Tibial nerve (tissue), 3 donors: ENCODE measurements at regions not wholly inside any gene's neighbourhood (a gene's known extent, or its start where the extent isn't known, plus 50 kb on each side); places are given as distances from the start of the nearest gene placed in this dataset.

Experiments
- EP300 ChIP-seq, 2 donors: sonication (generic); formaldehyde crosslinking; IDR thresholded peaks; one replicate each; pipeline ENCODE4 v1.6.1; 2017; ENCODE audit warnings: antibody characterized with exemption in 2 of 2, mild to moderate bottlenecking in 1 of 2
- POLR2A ChIP-seq, 2 donors: fragments of 450-650 bp; IDR thresholded peaks; one replicate each; pipeline ENCODE4 v1.6.1; 2017; ENCODE audit warnings: antibody characterized with exemption in 2 of 2, mild to moderate bottlenecking in 2 of 2, moderate library complexity in 2 of 2

DNA sequence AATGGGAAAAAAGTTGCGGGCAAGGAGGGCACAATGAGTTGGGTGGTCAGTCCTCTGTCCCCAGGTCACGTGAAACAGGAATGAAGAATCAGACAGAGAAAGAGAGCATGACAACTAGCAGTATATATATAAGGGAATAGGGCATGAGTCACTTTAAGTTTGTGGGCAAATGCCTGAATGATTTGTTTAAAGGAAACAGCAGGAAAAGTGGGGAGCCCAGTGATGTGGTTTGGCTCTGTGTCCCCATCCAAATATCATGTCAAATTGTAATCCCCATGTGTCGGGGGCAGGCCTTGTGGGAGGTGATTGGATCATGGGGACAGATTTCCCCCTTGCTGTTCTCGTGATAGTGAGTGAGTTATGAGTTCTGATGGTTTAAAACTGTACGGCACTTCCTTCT lies 195.3 kb upstream of the IGF1 start:
- TF ChIP-seq EP300 (IDR thresholded peaks at IDR 0.05) (no peak), POLR2A (IDR thresholded peaks at IDR 0.05) (no peak)
